DOHH2 (cell line): ENCODE measurements at regions not wholly inside any gene's neighbourhood (a gene's known extent, or its start where the extent isn't known, plus 50 kb on each side); places are given as distances from the start of the nearest gene placed in this dataset.

Experiments
- EZH2phosphoT487 ChIP-seq: fragments of 200-600 bp; sonication (generic); IDR thresholded peaks from 2 replicates; pipeline ENCODE4 v1.6.1; 2017; ENCODE audit warnings: borderline replicate concordance, mild to moderate bottlenecking, antibody characterized with exemption, low read length, moderate library complexity, mixed read lengths
- TF ChIP-seq, protein P1 (sequence below): fragments of 200-600 bp; sonication (generic); IDR thresholded peaks from one replicate; pipeline ENCODE4 v1.5.1; 2014; ENCODE audit warnings: antibody characterized with exemption, mild to moderate bottlenecking, low read depth, low read length; ENCODE audit not compliant: poor library complexity, severe bottlenecking

DNA sequence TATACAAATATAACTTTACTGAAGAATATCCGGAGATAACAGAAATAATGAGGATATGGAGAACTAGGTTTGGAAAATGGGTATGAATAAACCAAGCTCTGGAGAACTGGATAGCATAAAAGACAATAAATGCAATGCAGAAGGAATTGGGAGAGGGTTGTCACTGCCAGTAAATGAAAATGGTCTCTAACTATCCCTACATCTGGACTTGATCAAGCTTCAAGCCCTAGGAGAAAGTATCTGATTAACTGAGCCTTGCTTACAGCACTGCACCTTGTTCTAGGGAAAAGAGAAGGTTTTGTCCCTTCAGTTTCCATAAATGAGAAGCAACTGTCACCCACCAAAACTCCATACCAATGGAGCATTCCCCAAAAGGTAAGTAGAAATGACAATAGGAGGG, 514.6 kb upstream of the ZEB2 start:
- TF ChIP-seq, protein P1, sequence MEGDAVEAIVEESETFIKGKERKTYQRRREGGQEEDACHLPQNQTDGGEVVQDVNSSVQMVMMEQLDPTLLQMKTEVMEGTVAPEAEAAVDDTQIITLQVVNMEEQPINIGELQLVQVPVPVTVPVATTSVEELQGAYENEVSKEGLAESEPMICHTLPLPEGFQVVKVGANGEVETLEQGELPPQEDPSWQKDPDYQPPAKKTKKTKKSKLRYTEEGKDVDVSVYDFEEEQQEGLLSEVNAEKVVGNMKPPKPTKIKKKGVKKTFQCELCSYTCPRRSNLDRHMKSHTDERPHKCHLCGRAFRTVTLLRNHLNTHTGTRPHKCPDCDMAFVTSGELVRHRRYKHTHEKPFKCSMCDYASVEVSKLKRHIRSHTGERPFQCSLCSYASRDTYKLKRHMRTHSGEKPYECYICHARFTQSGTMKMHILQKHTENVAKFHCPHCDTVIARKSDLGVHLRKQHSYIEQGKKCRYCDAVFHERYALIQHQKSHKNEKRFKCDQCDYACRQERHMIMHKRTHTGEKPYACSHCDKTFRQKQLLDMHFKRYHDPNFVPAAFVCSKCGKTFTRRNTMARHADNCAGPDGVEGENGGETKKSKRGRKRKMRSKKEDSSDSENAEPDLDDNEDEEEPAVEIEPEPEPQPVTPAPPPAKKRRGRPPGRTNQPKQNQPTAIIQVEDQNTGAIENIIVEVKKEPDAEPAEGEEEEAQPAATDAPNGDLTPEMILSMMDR, result no peak
- no peak for TF ChIP-seq EZH2phosphoT487
